ENCODE measurements at regions not wholly inside any gene's neighbourhood (a gene's known extent, or its start where the extent isn't known, plus 50 kb on each side); places are given as distances from the start of the nearest gene placed in this dataset.

DNA sequence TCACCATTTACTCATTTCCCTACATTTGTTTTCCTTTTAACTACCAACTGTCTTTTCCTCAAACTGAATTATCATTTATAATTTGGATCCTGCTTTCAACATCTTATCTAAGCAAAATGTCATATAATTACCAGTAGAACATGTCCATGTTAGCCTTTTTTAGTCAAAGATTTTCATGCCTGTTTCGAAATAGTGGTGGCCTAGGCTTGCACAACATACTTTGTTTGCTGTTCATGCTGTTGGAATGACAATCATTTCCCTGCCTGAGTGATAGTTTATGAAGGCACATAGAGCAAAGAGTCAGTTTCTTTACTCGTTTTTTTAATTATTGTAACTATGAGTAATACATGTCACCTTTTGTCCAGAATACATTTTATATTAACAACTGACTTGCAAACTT lies 144.3 kb upstream of the ANO3 start:
- TF ChIP-seq, protein P1, sequence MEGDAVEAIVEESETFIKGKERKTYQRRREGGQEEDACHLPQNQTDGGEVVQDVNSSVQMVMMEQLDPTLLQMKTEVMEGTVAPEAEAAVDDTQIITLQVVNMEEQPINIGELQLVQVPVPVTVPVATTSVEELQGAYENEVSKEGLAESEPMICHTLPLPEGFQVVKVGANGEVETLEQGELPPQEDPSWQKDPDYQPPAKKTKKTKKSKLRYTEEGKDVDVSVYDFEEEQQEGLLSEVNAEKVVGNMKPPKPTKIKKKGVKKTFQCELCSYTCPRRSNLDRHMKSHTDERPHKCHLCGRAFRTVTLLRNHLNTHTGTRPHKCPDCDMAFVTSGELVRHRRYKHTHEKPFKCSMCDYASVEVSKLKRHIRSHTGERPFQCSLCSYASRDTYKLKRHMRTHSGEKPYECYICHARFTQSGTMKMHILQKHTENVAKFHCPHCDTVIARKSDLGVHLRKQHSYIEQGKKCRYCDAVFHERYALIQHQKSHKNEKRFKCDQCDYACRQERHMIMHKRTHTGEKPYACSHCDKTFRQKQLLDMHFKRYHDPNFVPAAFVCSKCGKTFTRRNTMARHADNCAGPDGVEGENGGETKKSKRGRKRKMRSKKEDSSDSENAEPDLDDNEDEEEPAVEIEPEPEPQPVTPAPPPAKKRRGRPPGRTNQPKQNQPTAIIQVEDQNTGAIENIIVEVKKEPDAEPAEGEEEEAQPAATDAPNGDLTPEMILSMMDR (IDR thresholded peaks at IDR 0.05): no peak
- no peak for TF ChIP-seq POLR2A (IDR thresholded peaks at IDR 0.05)

Measured in vagina (tissue), 2 donors.